ENCODE measurements at regions not wholly inside any gene's neighbourhood (a gene's known extent, or its start where the extent isn't known, plus 50 kb on each side); places are given as distances from the start of the nearest gene placed in this dataset.
"Not testable (repeated sequence)": the region's sequence is repeated elsewhere in the genome, so short reads cannot be mapped to it uniquely, and the experiment has no call there.

DNA sequence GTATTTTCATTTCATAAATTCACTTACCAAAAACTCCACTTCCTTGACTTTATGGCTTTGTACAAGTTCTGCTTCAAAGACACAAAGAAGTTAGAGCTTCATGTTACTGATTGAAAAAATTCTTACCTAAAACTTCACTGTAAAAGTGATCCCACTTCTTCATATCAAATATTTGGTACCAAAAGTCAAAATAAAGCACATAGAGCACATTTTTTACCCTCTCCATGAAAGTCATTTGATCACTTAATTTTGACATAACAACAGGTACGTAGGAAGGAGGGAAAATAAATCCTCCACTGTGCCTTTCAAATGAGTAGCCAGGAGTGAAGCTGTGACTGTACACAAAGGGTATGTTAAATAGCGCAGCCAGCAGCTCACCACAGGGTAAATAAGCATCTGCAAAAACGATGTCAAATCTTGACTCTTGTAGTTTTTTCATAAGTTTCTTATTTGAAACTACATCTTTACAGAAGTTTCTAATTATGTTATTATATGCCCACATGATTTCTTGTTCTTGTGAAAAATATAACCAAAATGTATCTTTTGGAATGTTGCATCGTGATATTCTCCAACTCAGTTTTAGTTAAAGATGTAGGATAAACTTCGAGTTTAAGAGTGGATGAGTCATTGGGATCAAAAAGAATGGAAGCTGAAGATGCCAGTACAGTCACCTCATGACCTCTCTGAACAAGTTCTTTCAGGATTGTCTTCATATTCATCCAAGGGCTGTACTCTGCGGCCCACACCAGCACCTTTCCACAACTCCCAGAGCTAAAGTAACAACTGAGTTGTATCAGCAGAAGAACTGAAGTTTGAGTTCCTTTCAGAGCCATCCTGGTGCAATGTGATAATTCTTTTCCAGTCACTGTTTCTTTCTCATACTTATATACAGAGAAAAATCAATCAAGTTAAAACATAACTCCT, 68.2 kb upstream of the UGT2A3 start:
- not testable (repeated sequence) for TF ChIP-seq EZH2phosphoT487 (IDR thresholded peaks at IDR 0.05; ENCODE audit: low read depth, severe bottlenecking, unreplicated experiment); EZH2 (IDR thresholded peaks at IDR 0.05; ENCODE audit: borderline replicate concordance)
- TF ChIP-seq, protein P1, sequence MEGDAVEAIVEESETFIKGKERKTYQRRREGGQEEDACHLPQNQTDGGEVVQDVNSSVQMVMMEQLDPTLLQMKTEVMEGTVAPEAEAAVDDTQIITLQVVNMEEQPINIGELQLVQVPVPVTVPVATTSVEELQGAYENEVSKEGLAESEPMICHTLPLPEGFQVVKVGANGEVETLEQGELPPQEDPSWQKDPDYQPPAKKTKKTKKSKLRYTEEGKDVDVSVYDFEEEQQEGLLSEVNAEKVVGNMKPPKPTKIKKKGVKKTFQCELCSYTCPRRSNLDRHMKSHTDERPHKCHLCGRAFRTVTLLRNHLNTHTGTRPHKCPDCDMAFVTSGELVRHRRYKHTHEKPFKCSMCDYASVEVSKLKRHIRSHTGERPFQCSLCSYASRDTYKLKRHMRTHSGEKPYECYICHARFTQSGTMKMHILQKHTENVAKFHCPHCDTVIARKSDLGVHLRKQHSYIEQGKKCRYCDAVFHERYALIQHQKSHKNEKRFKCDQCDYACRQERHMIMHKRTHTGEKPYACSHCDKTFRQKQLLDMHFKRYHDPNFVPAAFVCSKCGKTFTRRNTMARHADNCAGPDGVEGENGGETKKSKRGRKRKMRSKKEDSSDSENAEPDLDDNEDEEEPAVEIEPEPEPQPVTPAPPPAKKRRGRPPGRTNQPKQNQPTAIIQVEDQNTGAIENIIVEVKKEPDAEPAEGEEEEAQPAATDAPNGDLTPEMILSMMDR (IDR thresholded peaks at IDR 0.05; ENCODE audit: poor library complexity), result not testable (repeated sequence)
